Gastroesophageal sphincter (tissue), 4 donors: ENCODE measurements at regions not wholly inside any gene's neighbourhood (a gene's known extent, or its start where the extent isn't known, plus 50 kb on each side); places are given as distances from the start of the nearest gene placed in this dataset.

ENCODE experiments used
- ATAC-seq: fragments of 150-250 bp; one replicate; pipeline ENCODE4 v1.9.1; 2016; ENCODE audit warnings: mild to moderate bottlenecking, moderate library complexity
- H3K27ac ChIP-seq, 4 donors: fragments of 200-600 bp; sonication (generic) in 3 of 4; 1 replicate in 3 of 4; 2 replicates in 1 of 4; pipeline ENCODE4 v1.5.1; 2016 to 2019
- H3K27me3 ChIP-seq: fragments of 200-600 bp; sonication (generic); one replicate; pipeline ENCODE4 v1.5.1; 2019
- H3K36me3 ChIP-seq, 2 donors: fragments of 200-600 bp; sonication (generic); one replicate each; pipeline ENCODE4 v1.5.1; 2019; ENCODE audit warnings: control low read depth in 1 of 2
- H3K4me1 ChIP-seq, 3 donors: fragments of 200-600 bp; sonication (generic); 1 replicate in 2 of 3; 2 replicates in 1 of 3; pipeline ENCODE4 v1.5.1; 2016 to 2019; ENCODE audit warnings: control low read depth in 2 of 3
- H3K4me3 ChIP-seq, 2 donors: fragments of 200-600 bp; sonication (generic); one replicate each; pipeline ENCODE4 v1.5.1; 2019; ENCODE audit warnings: mild to moderate bottlenecking in 1 of 2, moderate library complexity in 1 of 2
- H3K9me3 ChIP-seq, 3 donors: fragments of 200-600 bp; sonication (generic); one replicate each; pipeline ENCODE4 v1.5.1; 2017 to 2019; ENCODE audit warnings: control low read depth in 2 of 3
- CTCF ChIP-seq, 4 experiments: fragments of 200-600 bp in 2 of 4; fragments of 450-650 bp in 2 of 4; sonication (generic) in 1 of 4; IDR thresholded peaks; one replicate each; pipeline ENCODE4 v1.5.1; 2017 to 2019; ENCODE audit warnings: antibody characterized with exemption in 4 of 4, mild to moderate bottlenecking in 2 of 4, moderate library complexity in 2 of 4
- EP300 ChIP-seq: sonication (generic); formaldehyde crosslinking; IDR thresholded peaks from one replicate; pipeline ENCODE4 v1.6.1; 2017; ENCODE audit warnings: antibody characterized with exemption, mild to moderate bottlenecking
- POLR2A ChIP-seq, 2 donors: fragments of 450-650 bp; IDR thresholded peaks; one replicate each; pipeline ENCODE4 v1.6.1; 2017; ENCODE audit warnings: antibody characterized with exemption in 2 of 2, mild to moderate bottlenecking in 2 of 2, moderate library complexity in 1 of 2
- POLR2AphosphoS5 ChIP-seq: sonication (generic); formaldehyde crosslinking; IDR thresholded peaks from one replicate; pipeline ENCODE4 v1.6.1; 2017; ENCODE audit warnings: antibody characterized with exemption
- WGBS, 2 donors: methylation state at CpG; one replicate each; pipeline ENCODE4 v1.1.5; 2018; ENCODE audit warnings: low coverage in 1 of 2; 5-methylcytosine and 5-hydroxymethylcytosine counted together

GRCh38 chr1:50275566-50275965 lies 147.7 kb downstream of the DMRTA2 start:
- no peak for ATAC-seq
- Histone ChIP-seq H3K27me3 (peaks cover 45% of the 10 kb centered on the region), H3K4me1 (no peaks in the 10 kb centered on the region), H3K9me3 (no peaks in the 10 kb centered on the region), H3K36me3 (no peaks in the 10 kb centered on the region), H3K4me3 (no peak overlapping the region), H3K27ac (no peak overlapping the region)
- WGBS, 2 donors = 3 to 11% methylated on average over 6 of the region's 9 CpGs
- no peak for TF ChIP-seq POLR2AphosphoS5
- TF ChIP-seq CTCF (IDR thresholded peaks at IDR 0.05) = no peak
- TF ChIP-seq POLR2A (IDR thresholded peaks at IDR 0.05) = no peak
- TF ChIP-seq EP300 = no peak

- ATAC-seq = no peak
- Histone ChIP-seq H3K4me3 (no peak overlapping the region), H3K4me1 (no peaks in the 10 kb centered on the region), H3K9me3 (no peaks in the 10 kb centered on the region), H3K27ac (no peak overlapping the region), H3K36me3 (no peaks in the 10 kb centered on the region), H3K27me3 (peaks cover 40% of the 10 kb centered on the region)
- TF ChIP-seq EP300 (no peak), CTCF (IDR thresholded peaks at IDR 0.05) (no peak)
These were observed 150.3 kb downstream of the DMRTA2 start for GRCh38 chr1:50272912-50273311.

- Histone ChIP-seq H3K36me3 (no peaks in the 10 kb centered on the region), H3K27ac (no peak overlapping the region), H3K27me3 (peaks cover 31% of the 10 kb centered on the region), H3K4me1 (no peaks in the 10 kb centered on the region), H3K9me3 (no peaks in the 10 kb centered on the region), H3K4me3 (no peak overlapping the region)
- ATAC-seq = no peak
- TF ChIP-seq POLR2A (IDR thresholded peaks at IDR 0.05) (no peak), CTCF (IDR thresholded peaks at IDR 0.05) (peak in 1 of 4 experiments; percentile 29)
- whole genome bisulfite sequencing, 2 donors = 43% methylated on average over 2 of the region's 2 CpGs; no CpG with 5 or more reads in 1 of the 2 donors
These were observed 151.2 kb downstream of the DMRTA2 start for GRCh38 chr1:50271968-50272578.

GRCh38 chr1:50271337-50271736 lies 151.9 kb downstream of the DMRTA2 start:
- Histone ChIP-seq H3K27me3 (peaks cover 26% of the 10 kb centered on the region), H3K4me3 (no peak overlapping the region), H3K36me3 (no peaks in the 10 kb centered on the region), H3K27ac (no peak overlapping the region), H3K4me1 (no peaks in the 10 kb centered on the region), H3K9me3 (no peaks in the 10 kb centered on the region)
- no CpG with 5 or more reads among the region's 2 CpGs for WGBS, 2 donors
- no peak for ATAC-seq
- no peak for TF ChIP-seq POLR2A (IDR thresholded peaks at IDR 0.05)
- TF ChIP-seq EP300 = no peak
- TF ChIP-seq POLR2AphosphoS5 = no peak
- TF ChIP-seq CTCF (IDR thresholded peaks at IDR 0.05) = no peak

GRCh38 chr1:50270926-50271325 lies 152.3 kb downstream of the DMRTA2 start:
- Histone ChIP-seq H3K36me3 (no peaks in the 10 kb centered on the region), H3K9me3 (no peaks in the 10 kb centered on the region), H3K4me3 (no peak overlapping the region), H3K4me1 (no peaks in the 10 kb centered on the region), H3K27me3 (peaks cover 24% of the 10 kb centered on the region), H3K27ac (no peak overlapping the region)
- TF ChIP-seq CTCF (IDR thresholded peaks at IDR 0.05) (no peak), POLR2A (IDR thresholded peaks at IDR 0.05) (no peak), EP300 (no peak), POLR2AphosphoS5 (no peak)
- 62 to 90% methylated on average over 1 to 2 of the region's 3 CpGs for WGBS, 2 donors
- no peak for ATAC-seq
